Kidney tubule cell (primary cell): ENCODE measurements at regions not wholly inside any gene's neighbourhood (a gene's known extent, or its start where the extent isn't known, plus 50 kb on each side); places are given as distances from the start of the nearest gene placed in this dataset.

Experiments used
- DNase-seq: peaks from one replicate; pipeline ENCODE4 v3.0.0-alpha.2; 2018; ENCODE audit warnings: low spot score

DNA sequence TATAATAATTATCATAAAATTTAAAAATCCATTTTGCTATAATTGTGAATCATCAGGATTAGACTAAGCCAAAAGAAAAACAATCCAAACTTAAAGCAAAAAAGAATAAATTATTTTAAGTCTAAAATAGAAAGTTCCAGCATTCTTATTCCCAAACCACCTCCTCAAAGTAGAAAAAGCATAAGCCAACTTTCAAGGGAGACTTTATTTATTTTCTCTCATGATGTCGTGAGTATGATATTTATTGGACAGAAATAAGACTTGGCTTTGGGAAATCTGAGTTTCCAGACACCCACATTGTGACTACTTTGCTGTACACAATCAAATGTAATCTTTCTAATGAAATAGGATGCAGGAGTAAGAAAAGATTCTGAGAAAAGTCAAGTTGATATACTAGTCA lies 372.1 kb downstream of the MTRR start:
- DNase-seq: no peak

DNA sequence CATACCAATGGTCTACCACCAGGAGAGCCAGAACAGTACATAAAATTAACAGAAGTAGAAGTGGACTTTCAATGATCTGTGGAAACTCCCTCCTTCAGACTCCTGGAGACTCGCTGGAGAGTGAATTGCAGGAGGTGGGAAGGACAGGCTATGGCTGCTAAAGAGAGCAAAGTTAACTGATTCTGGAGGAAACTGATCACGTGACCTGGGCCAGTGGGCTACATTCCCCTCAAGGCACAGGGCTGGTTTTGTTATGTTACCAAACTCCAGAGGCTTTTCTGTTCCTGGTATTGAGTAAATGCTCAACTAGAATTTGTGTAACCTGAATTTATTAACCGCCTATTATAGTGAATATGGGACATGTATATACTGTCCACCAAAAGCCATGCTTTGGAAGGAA lies 372.6 kb downstream of the MTRR start:
- DNase-seq: no peak

DNA sequence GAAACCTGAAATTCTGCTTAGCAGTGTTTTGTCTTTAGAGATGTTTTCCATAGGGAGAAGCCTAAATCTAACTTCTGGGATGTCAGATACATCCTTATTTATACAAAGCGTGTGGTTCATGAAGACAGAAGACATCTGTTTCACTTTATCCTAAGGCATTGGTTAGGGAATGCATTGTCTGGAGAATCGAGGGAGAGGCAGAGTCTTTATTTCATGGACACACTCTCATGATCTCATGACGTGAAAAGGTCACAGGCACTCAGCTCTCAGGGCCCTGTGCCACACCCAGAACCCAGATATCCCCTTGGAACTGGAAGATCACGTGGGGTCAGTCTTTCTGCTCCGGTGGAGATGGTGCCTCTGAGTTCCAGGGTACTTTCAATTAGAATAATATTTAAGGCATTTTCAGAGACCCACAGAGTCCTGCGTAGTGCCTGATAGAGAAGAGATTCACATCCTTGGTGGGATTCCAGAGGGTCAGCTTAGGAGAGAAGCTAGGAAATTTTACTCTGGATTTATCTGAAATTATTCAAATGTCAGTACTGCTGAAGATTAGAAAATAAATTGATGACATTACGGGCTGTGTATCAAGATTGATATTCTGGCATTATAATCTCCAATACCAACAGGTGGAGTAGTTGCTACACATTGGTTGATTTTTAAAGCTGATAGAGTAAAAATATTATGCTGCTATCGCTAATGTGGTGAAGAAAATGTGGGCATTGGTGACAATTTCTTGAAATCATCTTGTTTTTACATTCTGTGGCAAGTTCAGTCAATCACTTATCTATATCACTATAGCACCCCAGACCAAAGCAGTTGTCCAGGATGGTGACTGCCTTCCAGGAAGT lies 378.3 kb downstream of the MTRR start:
- no peak for DNase-seq

DNA sequence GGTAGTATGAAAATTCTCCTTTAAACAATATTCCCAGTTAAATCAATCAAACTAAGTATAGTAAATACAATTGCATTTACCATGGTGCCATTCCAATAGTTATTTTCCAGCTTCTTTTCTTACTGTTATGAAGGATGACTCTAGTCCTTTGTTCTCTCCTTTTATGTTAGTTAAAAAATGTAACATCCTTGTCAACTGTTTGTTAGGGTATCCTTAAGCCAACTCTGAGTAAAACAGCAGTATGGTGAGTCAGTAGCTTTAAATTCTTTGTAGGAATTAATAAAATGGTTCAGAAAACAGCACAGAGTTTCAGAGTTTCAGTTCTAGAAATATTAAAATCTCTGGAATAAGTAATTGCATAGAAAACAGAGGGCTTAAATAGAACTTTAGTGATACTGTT lies 384.4 kb downstream of the MTRR start:
- DNase-seq: no peak

DNA sequence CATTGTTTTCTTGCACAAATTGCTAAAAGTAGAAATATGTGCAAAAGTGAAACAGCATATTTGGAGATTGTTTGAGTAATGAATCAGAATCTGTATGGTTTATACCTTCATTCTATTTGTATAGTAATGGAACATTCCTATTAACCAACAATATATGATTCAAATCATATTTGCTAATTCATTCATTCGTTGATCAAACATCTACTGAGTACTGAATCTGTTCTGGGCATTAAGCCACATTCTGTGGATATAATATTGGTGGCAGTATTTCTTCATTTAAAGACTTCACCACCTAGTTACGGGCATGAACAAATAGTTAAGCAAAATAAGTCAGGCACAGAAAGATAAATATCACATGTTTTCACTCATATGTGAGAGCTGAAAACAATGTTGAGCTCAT lies 385.7 kb downstream of the MTRR start:
- no peak for DNase-seq

DNA sequence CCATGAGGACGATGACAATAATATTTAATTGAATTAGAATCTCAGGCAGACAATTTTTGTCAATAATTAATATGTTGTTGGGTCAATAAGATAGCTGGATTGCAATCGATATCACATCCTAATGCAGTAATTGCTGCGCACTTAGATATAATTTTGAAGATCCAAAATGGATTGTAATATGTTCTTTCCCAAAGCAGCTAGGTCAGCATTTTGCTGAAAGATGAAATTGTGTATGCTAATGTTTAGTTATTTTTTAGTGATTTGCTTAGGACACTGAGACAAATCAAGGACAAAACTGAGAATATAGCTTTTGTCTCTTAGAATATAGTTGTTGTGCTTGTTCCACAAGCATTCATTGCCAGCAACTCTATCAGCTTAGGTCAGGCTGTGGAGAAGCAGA lies 389.9 kb downstream of the MTRR start:
- DNase-seq: no peak

DNA sequence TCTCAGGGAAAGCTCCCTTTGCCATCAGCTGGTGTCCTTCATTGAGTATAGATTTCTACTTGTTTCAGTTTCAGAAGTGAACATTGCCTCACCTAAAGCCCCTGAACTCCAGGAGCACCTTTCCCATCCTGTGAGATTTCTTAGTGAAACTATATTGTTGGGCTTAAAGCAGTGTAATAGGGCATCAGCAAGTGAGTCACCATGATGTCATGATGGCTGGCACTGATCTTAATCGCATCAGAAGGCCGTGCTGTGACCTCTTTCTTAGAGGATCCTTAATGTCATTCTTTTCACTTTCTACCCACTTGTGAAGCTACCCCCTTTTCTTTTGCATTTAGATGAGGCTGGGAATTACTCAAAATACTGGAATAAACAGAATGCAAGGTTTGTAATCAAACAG lies 401.3 kb downstream of the MTRR start:
- DNase-seq: no peak

DNA sequence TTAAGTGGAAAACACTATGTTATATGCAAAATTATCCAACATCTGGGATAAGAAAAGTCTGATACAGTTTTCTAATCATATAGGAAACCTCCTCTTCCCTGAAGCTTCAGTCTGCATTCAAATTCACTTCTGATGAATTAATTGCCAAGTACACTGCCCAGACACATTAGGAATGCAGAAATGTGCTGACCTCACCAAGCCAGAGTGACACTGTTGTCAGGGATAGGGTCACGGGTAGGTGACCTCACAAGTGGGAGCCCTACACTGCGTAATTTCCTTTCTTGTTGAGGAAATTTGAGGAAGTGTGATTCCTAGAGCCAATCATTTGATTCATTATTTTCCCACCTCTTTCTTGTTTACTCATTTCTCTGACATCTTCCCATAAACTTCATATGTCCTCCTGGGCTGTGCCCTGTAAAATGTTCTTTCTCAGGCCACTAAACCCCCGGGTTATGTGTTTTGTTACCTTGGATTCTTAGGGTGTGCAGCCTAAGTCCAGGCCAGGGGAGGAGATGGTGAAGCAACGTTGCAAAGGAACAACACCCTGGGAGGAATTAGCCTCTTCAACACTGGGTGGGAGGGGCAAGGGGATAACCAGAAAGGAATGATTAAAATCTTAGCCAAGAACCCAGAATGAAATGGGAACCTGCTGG lies 411.9 kb downstream of the MTRR start:
- DNase-seq: no peak

DNA sequence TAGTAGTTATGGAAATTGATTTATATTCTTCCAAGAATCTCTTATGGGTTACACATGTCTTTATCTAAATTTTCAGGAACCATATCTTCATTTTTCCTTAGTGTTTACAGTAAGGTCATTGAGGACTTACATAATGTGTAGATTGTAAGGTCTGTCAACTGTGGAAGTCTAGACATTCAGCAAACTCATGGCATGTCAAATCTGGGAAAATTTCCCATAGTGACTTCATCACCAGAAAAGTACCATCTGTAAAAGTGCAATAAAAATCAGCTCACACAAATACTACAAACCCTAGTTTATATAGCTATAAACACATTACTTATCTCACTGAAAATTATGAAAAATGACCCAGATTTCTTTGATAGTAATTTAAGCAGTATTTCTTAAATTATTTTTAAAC lies 419.4 kb downstream of the MTRR start:
- DNase-seq: no peak

DNA sequence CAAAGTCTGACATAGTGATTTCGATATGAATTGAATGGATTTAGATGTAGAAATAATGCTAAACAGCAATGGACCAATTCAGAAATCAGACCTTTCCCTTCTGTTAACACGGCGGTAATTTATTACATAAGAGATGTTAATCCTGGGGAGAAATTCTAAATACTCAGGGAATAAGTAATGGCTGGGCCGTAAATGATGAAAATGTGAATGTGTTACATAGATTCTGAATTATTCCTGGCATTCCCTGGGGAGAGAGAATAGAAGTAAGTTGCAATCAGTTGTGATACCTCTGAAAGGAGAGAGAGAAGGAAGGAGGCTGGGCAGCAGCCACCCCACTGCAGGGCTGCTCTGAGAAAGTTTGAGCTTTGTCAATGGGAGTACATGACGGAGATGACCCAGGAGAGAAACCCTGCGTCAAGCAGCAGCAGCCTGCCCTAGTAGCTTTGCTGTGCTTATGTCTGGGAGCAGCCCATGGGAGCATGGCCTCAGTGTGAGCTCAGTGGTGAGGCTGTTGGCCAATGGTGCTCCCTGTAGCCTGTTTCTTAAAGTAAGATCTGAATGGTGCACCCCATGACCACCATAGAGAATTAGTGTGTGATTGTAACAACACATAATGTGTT lies 420.1 kb downstream of the MTRR start:
- DNase-seq: no peak

DNA sequence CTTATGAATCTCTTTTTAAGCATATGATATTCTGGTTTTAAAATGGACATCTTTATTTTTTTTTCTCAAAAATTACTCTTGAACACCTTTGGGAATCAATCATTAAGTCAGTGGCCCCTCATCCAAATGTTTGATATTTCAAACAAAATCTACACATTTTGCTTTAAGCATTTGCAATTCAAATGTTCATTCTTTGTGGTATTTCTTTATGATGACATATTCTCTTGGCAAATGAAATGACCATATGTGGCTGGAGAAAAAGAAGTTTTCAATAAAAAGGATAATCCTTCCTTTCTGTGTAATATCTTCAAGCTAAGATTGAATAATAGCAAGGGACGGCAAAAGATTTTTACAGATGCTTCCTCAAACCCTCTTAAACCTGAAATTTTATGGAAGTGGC lies 420.8 kb downstream of the MTRR start:
- no peak for DNase-seq

GRCh38 chr5:8290721-8291120 lies 421.8 kb downstream of the MTRR start:
- DNase-seq: no peak

GRCh38 chr5:8291641-8292040 lies 422.7 kb downstream of the MTRR start:
- no peak for DNase-seq

DNA sequence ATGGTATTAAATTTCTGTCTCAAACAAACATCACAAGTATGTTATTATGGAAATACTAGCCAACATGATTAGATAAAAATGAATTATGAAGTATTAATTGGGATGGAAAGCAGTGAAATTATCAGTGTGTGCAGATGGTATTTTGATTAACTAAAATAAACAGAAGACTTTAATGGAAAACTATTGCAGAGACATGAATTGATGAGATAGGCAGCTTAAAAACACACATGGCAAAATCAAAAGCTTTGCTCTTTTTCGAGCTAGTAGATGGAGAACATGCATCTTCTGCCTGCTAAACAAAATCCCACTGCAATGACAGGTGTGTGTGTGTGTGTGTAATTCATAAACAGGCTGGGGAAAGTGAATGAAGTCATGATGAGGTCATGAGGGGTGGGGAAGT lies 426.2 kb downstream of the MTRR start:
- DNase-seq: no peak

DNA sequence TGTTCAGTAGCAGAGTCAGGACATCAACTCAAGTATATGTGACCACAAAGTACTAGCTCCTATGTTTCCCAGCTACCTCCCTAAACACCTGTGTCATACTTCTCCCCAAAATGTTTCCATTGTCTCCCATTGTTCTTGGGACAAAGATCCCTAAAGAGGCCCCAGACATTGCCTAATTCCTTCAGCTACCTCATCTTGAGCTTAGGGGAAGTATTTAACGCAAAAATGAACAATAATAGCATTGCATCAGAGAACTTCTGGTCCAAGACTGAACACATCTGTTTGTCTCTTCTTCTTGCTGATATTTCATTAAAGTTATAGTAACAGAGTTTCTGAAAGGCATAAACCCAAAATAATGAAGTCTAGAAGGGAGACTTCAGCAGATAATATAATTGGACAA lies 430.8 kb downstream of the MTRR start:
- no peak for DNase-seq

DNA sequence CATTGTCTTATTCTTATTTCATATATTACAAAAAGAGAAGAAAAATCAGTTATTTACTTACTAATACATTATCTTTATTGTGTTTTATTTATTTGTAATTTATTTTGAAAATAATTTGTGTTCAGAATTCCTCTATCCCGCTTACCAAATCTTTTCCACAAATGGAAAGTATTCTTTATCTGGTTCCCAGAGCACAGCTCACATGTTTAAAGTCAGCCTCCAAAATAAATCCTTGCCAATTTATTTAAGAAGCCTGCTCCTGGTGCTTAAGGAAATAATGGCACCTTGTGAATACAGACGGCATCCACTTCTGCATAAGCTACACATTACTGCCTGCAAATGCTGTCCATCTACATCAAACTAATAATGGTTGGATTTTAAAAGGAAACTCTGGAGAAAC lies 435.4 kb downstream of the MTRR start:
- DNase-seq: no peak

DNA sequence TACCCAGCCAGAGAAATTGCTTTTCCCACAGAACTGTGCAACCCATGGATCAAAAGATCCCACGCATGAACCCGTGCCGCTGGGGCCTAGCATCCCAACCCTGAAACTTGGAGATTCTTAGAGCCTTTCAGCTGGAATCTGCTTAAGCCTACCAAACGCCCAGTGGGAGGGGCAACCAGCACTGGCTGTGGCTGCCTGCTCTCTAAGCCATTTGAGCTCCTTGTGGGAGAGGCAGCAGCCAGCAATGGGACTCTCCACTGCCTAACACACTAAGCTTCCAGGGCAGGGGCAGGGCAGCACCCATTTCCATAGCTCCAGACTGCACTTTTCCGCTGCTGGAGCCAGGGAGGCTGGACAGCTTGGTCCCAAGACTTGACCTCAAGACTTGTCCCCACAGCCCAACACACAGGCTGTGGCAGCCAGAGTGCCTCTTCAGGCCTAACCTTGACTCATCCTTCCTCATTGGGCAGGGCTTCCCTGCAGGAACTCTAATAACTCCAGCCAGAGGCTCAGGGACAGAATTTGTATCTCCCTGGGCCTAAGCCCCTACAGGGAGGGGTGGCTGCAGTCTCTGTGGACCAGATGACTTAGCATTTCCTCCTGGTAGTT lies 437.4 kb downstream of the MTRR start:
- no peak for DNase-seq

DNA sequence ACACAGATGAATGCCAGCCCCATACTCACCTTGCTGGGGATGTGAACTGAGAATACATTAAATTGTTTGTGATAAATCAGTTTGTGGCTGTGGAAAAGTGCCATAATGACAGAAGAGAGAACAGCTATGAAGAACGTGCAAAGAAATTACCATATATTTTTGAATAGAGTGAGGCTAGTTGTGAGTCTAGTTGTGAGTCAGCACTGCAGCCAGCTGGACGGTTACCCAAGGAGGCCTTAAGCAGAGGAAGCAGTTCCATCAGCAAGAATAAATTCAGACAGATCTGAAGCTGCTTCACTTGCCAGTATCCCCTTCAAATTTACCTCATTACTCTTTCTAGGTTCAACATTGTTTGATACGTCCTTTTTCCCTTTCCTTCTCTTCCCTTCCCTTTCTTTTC lies 446.0 kb downstream of the MTRR start:
- no peak for DNase-seq

DNA sequence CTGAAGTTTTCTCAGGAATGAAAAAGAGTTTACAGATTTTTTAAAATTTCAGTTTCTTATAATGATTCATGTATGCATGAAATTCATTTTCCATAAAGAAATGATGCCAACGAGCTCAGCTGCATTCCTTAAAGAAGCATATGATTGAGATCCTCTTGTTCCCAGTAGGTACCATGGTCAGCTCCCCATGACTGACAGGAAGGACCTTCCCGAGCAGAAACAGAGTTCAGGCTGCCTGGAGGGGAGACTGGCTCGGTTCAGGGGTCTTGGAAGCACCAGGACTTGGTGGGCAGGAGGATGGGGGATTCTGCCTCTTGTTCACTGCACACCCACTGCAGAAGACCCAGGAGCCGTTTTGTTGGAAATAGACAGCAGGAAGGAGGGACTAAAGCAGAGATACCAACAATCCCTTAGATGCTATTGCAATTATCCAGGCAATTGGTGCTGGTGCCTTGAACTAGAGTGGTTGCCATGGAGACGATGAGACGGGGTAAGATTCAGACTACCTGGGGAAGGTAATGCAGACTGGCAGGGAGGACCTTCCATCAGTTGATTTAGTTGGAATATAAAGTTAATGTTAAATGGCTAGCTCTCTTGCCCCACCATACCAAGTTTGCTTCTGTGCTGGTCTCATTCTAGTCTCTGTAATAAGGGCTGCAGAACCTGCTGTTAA lies 447.8 kb downstream of the MTRR start:
- DNase-seq: no peak

GRCh38 chr5:8317335-8317734 lies 448.4 kb downstream of the MTRR start:
- no peak for DNase-seq

GRCh38 chr5:8320244-8320643 lies 451.3 kb downstream of the MTRR start:
- DNase-seq: no peak

GRCh38 chr5:8321272-8321671 lies 452.3 kb downstream of the MTRR start:
- DNase-seq: no peak
